GM18520 (cell line): ENCODE measurements at regions not wholly inside any gene's neighbourhood (a gene's known extent, or its start where the extent isn't known, plus 50 kb on each side); places are given as distances from the start of the nearest gene placed in this dataset.
"Not testable (repeated sequence)": the region's sequence is repeated elsewhere in the genome, so short reads cannot be mapped to it uniquely, and the experiment has no call there.

Source experiments
- ATAC-seq: cut with Tn5 transposase; IDR thresholded peaks from one replicate; pipeline ENCODE4 v1.9.1; 2021; ENCODE audit not compliant: unreplicated experiment

DNA sequence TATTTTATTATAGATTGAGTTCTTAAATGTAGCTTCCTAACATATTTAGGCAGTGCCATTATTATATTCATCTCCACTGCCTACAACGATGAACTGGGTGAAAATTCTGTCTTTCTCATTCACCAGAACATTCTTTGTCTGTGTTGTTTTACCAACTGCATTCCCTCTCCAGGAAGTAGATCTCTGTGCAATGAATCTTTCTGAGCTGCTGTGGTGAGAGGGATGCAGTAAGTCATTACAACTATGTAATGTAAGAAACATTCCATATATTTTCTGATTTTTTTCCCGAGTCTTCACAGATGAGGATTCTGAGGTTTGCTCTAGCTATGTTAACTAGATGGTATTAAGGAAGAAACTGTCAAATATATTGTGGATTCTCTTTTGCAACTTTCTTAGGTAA lies 811.9 kb upstream of the PCDH7 start:
- no peak for ATAC-seq

DNA sequence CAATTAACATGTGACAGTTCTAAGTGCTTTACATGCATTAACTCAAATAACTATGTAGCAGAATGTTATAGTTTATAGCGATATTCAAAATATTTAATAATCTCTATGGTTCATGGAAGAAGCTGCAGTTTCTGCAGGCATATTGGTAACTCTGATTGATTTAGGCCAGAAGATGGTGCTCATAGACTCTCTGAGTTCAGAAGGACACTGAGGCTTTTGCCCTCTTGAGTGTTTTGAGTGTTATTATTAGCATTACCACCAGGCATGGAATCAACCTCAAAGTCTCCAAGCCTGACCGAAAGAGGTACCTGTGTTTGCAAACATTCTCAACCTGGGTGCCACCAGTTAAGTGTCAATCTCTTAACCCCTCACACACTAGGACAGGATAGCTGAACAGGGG lies 792.3 kb upstream of the PCDH7 start:
- ATAC-seq: no peak

DNA sequence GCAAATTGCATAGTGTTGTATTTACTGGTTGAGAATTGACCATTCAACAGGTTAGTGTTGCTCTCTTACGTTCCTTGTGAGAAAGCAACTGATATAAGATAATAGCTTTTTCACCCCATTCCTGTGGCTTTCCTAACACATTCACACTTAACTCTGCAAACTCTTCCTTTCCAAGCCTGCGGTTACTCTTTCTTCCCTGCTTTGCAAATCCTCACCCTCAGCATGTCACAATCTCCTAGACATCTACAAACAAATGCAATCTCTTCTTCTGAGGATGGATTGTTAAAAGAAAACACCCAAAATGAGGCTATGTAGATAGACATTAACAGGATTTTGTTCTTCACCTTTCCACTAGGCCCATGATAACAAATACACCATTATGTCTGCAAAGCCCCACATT lies 771.7 kb upstream of the PCDH7 start:
- no peak for ATAC-seq

DNA sequence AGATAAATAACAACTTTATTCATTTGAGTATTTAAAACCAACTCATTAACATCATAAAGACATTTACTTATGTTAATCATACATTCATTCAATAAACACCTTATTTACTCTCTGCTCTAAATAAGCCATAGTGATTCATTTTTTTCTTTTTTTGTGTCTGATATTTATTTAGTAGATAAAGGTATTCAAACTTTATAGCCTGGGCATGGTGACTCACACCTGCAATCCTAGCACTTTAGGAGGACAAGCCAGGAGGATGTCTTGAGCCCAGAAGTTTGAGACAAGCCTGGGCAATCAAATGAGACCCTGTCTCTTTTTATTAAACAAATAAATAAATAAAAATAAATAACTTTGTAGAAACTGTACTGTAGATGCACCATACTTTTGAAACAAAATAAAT lies 771.3 kb upstream of the PCDH7 start:
- ATAC-seq: no peak

DNA sequence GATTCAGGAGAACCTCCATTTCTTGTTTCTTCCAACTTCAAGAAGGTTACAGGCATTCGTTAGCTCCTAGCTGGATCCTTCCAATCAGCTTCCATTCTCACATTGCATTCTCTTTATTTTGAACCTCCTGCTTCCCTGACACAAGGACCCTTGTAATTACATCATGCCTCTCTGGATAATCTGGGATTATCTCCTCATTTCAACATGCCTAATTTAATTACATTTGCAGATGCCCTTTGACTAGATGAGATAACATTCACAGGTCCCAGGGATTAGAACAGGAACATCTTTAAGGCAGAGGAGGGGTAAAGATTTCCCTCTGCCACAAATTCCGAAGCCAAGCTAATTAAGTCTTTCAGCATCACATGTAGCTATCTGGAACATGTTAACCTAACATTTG lies 753.8 kb upstream of the PCDH7 start:
- ATAC-seq: no peak

DNA sequence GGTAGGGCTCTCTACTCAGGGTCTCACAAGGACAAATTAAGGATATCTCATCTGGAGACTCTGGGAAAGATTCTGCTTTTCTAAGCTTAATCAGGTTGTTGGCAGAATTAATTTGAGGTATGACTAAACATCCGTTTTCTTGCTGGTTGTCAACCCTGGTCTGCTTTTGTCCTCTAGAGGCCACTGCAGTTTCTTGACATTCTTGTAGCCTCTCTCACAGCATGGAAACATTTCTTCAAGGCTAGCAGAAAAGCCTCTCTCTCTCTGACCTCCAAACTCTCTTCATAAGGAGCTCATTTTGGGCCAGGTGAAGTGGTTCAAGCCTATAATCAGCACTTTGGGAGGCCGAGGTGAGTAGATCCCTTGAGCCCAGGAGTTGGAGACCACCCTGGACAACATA lies 749.5 kb upstream of the PCDH7 start:
- ATAC-seq: no peak

DNA sequence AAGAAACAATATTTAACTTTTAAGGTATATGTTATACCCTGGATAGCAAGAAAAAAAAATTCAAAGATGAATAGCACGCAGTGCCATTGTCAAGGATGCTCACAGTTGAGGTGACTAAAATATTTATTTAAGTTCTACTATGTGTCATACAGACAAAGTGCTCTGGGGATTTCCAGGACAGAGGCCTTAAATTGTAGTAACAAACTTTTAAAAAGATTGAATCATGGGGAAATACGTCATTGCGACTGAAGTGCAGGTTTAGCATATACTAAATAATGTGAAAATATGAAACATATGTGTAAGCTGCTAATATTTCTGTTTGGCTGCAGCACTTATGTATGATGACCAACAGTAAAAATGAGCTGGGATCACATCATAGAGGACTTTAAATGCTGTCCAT lies 748.0 kb upstream of the PCDH7 start:
- no peak for ATAC-seq

DNA sequence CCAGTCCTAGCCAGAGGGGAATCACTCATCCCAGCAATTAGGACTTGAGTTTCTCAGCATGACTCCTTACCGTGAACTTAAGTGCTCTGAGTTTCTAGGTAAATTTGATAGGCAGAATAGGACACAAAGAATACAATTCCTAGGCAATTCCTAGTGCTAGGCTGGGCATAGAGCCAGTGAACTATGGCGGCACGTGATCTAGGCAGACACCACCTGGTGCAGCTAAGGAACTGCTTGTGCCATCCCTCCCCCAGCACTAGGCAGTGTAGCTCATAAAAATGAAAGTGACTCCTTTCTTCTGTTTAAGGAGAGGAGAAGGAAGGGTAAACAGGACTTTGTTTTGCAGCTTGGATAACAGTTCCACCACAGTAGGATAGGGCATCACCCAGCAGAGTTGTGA lies 736.3 kb upstream of the PCDH7 start:
- no peak for ATAC-seq

DNA sequence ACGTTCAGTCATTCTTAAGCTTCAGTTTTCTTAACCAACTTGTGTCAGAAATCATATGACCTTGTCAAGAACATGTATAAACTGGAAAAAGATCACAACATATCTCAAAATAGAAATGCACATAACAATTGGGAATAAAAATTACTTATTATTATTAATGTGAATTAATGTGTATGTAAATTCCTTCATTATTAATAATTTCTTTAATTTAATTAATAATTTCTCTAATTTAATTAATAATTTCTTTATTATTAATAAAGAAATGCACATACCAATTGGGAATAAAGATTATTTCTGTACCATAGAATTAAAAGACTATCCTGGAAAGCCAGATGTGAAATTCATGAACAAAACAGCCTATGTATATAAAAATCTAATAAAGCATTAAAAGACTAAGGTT lies 718.5 kb upstream of the PCDH7 start:
- ATAC-seq: no peak

DNA sequence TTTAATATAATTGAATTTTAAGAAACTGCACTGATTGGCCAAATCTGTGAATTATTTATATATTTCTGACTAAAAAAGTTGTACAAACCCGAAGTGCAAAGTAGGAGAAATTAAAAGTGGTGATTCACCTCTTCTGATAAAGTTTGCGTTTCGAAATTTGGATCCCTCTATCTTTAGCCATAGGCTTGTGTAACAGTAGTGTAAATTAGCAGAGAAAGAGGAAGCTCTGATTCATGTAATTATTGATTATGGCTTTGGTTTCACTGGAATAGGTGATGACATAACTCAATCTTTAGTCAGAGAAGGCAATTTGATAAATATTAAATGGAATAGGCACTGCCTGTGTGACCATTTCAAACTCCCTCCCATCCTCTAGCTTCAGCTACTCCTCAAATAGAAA lies 717.8 kb upstream of the PCDH7 start:
- no peak for ATAC-seq

DNA sequence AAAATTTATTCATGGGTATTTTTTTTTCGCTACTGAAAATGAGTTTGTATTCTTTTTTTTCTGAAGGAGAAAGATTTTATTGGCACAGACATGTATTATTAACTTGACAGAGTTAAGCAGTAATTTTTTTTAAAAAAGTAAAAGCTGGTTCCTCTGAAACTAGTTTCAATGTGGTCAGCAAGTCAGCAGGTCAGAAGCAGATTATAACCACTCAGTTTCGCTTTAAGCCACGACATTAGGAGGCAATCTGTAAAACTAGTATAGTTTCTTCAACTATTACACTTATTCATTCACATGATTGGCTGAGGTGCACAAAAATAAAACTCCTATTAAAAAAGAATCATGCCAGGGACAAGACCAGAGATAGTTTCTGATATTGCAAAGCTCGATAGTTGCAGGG lies 714.2 kb upstream of the PCDH7 start:
- no peak for ATAC-seq

DNA sequence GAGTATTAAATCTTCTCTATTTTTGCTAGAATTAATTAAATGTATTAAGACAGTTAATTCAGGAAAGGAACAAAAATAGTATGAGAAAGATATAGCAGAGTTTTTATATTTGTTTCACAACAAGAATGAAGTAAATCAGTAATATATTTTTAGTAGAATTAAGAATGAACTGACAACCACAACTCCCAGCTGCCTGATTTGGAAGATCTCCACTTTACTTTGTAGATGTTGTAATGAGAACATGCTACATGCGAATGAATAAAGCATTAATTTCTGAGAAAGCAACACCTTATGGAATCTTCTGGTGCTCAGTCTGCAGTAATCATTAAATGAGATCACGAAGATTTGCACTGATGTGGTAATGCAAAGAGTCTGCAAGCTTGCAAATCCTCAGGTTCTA lies 695.6 kb upstream of the PCDH7 start:
- no peak for ATAC-seq

DNA sequence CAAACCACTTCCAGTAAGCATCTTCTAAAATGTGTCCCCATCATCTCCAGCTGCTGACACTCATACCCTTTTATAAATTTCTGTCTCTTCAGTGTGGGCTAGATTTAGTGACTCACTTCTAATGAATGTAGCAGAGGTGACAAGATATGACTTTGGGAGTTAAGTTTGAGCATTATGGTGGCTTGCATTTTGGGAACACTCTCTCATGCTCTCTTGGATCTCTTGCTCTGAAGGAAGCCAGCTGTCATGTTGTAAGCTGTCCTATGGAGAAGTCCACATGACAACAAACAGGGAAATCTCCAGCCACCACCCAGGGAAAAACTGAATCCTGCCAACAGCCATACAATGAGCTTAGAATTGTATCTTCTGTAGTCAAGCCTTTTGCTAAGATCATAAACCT lies 691.3 kb upstream of the PCDH7 start:
- no peak for ATAC-seq

DNA sequence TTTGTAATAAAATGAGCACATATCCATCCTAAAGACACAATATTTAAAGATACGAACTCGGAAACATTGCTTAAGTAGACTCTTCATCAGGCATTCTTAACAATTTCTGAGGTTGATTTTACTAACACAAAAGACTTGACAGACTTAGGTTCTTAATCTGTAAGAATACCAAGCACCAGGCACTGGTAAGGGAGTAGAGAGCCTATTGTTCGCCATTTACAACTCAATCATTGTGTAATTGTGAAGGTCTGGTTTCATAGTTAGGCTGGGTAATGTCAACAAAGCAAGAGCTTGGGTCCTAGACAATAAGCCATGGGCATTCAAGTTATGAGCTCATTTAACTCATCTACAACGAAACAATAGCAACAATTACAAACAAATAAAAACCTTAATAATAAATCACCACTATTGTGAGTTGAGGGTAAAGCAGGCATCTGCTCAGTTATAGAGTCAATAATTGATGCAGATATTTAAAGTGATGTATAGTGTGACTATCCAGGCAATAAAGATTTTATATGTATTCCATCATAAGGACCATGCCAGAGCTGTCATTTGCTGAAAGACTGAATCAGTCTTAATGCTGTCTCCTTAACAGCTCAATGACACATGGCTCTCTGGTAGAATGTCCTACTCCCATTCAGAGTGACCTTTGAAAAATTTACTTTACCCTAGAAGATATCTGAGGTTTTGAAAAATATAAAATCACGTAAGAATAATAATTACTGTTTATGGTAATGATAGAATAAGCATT lies 664.0 kb upstream of the PCDH7 start:
- ATAC-seq: no peak

DNA sequence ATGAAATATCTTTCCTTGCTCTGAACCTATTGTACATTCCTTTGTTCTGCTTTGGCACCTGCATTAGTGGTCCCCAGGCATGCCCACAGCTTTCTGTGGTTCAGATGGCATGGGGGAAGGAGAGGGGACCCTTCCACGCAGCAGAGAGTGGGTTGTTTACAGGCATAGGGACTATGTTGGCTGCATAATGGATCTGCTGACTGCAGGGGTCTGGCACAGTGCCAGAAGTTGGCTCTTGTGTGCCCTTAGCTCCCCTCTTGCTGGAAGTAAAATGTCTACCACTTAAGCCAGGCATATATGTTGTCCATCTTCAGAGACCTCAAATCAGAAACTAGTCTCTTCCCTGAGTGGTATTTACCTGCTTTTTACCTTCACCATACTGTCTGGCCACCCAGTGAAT lies 651.9 kb upstream of the PCDH7 start:
- ATAC-seq: no peak

DNA sequence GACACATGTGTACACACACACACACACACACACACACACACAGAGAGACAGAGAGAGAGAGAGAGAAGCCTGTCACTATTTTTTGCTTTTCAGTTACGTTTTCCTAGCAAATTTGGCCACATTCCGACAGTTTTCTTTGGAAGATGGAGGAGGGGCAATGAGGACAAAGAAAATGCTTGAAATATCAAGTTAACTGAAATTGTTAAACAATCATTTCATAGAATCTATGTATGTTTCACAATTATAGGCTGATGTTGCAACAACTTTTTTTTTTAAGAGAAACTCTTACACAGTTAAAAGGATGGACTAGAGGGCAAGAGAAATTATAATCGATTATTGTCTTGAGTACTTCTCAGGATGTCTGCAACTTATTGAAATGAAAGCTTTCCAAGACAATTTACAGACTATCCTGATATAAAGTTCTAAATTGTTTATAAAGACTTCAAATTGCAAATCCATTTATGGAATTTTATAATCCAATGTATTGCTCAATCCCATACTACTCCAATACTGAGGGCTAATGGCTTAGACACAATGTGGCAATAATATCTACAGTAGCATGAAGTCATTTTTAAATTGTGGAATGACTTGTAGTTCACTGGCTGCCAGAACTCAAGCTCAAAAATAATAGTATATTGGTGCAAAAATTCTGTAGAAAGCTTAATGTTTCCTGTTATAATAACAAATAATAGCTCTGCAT lies 647.0 kb upstream of the PCDH7 start:
- no peak for ATAC-seq

DNA sequence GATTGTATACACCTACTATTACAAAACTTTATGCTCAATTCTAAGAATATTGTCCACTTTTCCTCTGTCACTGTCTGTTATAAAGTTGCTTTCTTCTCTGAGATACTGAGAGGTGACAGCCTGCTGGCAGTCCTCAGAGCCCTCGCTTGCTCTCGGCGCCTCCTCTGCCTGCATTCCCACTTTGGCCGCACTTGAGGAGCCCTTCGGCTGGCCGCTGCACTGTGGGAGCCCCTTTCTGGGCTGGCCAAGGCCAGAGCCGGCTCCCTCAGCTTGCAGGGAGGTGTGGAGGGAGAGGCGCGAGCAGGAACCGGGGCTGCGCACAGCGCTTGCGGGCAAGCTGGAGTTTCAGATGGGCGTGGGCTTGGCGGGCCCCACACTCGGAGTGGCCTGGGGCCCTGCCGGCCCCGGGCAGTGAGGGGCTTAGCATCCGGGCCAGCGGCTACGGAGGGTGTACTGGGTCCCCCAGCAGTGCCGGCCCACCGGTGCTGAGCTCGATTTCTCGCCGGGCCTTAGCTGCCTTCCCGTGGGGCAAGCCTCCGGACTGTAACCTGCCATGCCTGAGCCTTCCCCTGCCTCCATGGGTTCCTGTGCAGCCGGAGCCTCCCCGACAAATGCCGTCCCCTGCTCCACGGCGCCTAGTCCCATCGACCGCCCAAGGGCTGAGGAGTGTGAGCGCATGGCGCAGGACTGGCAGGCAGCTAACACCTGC lies 627.6 kb upstream of the PCDH7 start:
- not testable (repeated sequence) for ATAC-seq

DNA sequence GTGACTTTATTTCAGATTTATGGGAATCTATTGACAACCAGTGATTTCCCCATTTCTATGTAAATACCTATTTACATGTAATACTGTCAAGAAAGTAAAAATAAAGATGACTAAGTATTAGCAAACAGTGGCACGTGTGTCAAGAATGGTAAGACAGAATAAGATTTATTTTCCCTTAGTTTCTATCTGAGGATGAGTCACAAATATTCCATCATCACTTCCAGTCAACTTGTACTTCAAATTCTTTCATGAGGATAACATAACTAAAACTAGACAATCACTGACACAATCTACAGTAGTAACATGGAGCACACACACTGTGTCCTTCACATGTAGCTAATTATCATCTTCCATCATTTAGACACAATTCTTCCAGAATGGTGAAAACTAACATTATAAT lies 625.3 kb upstream of the PCDH7 start:
- no peak for ATAC-seq

DNA sequence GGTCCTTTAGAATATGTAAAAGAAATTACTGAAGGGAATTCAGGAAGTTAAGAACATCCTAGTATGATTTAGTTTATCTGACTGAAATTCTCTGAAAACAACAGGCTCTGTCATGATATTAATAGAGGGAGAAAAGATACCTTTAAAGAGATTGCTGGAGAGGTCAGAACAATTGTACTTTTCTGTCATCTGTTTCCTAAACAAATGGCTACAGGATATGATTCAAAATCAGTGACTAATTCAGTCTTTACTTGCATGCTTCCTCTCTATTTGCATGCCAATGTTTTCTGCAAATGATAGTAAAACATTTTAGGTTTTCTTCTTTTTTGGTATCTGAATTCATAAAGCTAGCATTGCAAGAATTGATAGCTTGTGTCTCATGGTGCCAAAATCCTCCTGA lies 616.7 kb upstream of the PCDH7 start:
- ATAC-seq: no peak

DNA sequence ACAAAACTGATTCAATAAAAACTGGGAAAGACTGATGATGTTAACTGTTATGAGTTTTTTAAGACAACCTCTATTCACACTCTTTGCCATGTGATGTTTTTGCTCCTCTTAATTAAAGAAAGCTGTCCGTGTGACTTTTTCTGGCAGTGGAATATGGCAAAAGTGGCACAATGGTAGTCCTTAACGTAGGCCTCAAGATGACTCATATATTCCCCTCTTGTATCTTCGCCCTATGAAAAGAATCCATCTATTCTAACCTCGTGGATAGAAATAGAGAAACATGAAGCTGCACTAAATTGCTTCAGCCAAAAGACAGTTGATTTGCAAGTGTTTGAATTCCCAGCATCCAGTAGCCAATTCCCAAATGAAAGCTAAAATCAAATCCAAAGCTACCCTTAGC lies 603.8 kb upstream of the PCDH7 start:
- ATAC-seq: no peak

DNA sequence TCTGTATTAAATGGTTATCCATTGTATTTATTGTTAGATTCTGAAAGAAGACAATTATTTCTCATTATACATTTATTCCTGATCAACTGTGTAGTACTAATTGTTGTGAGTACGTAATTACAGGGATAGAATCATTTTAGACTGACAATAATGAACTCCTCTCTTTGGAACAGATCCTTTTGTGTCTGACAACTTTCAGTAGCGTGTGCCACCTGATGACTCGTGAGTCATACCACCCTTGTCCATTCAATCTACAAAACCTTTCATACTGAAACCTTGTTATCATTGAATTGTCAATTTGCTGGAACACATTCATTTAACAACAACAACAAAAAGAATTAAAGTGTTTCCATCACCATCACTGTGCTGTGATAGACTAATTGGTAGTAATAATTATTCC lies 602.7 kb upstream of the PCDH7 start:
- ATAC-seq: no peak

DNA sequence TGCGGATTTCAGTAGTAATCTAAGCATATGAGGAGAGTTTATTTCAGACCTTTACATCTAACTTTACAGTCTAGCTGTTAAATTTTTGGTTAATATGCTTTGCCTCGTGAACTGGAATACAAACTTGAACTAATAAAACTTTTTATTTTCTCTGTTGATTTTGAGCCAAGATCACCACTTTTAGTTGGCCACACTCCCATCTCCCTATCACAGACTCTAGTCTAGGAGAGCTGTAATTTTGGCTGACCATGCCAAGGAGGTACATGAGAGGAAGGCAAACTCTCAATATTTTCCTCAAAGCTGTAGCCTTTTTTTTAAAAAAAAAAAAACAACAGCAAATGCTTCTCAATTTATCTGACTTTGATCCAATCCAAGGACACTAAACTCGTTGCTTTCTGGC lies 597.5 kb upstream of the PCDH7 start:
- no peak for ATAC-seq
